Thoracic aorta (tissue), 2 donors: ENCODE measurements at regions not wholly inside any gene's neighbourhood (a gene's known extent, or its start where the extent isn't known, plus 50 kb on each side); places are given as distances from the start of the nearest gene placed in this dataset.

ENCODE experiments used
- ATAC-seq: fragments of 150-250 bp; one replicate; pipeline ENCODE4 v1.8.0; 2017; ENCODE audit warnings: low read depth; ENCODE audit not compliant: insufficient number of reproducible peaks, low FRiP score
- DNase-seq: peaks from one replicate; pipeline ENCODE4 v3.0.0-alpha.2; 2020; ENCODE audit warnings: low spot score
- H3K27ac ChIP-seq, 2 donors: fragments of 200-600 bp; sonication (generic); 1 replicate in 1 of 2; 2 replicates in 1 of 2; pipeline ENCODE4 v1.5.1; 2016; ENCODE audit warnings: mild to moderate bottlenecking in 2 of 2, moderate library complexity in 2 of 2
- H3K27me3 ChIP-seq: fragments of 200-600 bp; sonication (generic); replicated peaks from 2 replicates; pipeline ENCODE4 v1.6.0; 2016; ENCODE audit warnings: mild to moderate bottlenecking; ENCODE audit not compliant: insufficient read depth
- H3K36me3 ChIP-seq: fragments of 200-600 bp; sonication (generic); one replicate; pipeline ENCODE4 v1.5.1; 2016
- H3K4me1 ChIP-seq, 2 donors: fragments of 200-600 bp; sonication (generic); 1 replicate in 1 of 2; 2 replicates in 1 of 2; pipeline versions ENCODE4 v1.5.1 to v1.6.0; 2016; ENCODE audit warnings: low read depth in 2 of 2, mild to moderate bottlenecking in 1 of 2; ENCODE audit not compliant: control insufficient read depth in 1 of 2
- H3K4me3 ChIP-seq: fragments of 200-600 bp; sonication (generic); 2 replicates; pipeline ENCODE4 v1.5.1; 2016; ENCODE audit warnings: mild to moderate bottlenecking
- H3K9me3 ChIP-seq: fragments of 200-600 bp; sonication (generic); 2 replicates; pipeline ENCODE4 v1.5.1; 2016
- TF ChIP-seq, protein P1 (sequence below): fragments of 200-600 bp; sonication (generic); IDR thresholded peaks from one replicate; pipeline ENCODE4 v1.5.1; 2019; ENCODE audit warnings: antibody characterized with exemption

DNA sequence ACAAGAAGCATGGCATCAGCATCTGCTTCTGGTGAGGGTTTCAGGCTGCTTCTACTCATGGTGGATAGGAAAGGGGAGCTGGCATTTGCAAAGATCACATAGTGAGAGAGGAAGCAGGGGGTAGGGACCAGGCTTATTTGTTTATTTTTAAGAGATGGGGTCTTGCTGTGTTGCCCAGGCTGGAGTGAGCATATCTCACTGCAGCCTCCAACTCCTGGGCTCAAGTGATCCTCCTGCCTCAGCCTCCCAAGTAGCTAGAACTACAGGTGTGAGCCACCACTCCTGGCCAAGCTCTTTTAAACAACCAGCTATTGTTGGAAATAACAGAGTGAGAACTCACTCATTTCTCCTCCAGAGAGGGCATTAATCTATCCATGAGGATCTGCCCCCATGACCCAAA is 138.8 kb upstream of the FOXN2 start:
- TF ChIP-seq, protein P1, sequence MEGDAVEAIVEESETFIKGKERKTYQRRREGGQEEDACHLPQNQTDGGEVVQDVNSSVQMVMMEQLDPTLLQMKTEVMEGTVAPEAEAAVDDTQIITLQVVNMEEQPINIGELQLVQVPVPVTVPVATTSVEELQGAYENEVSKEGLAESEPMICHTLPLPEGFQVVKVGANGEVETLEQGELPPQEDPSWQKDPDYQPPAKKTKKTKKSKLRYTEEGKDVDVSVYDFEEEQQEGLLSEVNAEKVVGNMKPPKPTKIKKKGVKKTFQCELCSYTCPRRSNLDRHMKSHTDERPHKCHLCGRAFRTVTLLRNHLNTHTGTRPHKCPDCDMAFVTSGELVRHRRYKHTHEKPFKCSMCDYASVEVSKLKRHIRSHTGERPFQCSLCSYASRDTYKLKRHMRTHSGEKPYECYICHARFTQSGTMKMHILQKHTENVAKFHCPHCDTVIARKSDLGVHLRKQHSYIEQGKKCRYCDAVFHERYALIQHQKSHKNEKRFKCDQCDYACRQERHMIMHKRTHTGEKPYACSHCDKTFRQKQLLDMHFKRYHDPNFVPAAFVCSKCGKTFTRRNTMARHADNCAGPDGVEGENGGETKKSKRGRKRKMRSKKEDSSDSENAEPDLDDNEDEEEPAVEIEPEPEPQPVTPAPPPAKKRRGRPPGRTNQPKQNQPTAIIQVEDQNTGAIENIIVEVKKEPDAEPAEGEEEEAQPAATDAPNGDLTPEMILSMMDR: no peak
- H3K9me3 ChIP-seq: no peaks in the 10 kb centered on the region
- H3K27me3 ChIP-seq: no peaks in the 10 kb centered on the region
- no peak overlapping the region for H3K27ac ChIP-seq
- no peaks in the 10 kb centered on the region for H3K4me1 ChIP-seq
- ATAC-seq (no peak), DNase-seq (no peak)
- H3K36me3 ChIP-seq: no peaks in the 10 kb centered on the region
- H3K4me3 ChIP-seq: no peak overlapping the region

DNA sequence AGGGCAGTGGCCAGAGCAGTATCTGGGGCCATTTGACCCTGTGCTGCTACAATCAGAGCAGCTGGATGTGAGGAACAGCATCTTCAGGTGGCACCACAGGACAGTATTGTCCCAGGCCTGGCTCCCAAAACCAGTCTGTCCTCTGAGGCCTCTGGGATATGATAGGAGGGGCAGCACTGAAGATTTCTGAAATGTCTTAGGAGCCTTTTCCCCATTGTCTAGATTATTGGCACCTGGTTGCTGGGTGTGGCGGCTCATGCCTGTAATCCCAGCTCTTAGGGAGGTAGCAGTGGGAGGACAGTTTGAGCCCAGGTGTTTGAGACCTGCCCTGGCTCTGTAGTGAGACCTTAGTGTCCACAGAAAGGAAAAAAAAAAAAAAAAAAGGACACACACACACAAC is 137.6 kb upstream of the FOXN2 start:
- no peak overlapping the region for H3K27ac ChIP-seq

DNA sequence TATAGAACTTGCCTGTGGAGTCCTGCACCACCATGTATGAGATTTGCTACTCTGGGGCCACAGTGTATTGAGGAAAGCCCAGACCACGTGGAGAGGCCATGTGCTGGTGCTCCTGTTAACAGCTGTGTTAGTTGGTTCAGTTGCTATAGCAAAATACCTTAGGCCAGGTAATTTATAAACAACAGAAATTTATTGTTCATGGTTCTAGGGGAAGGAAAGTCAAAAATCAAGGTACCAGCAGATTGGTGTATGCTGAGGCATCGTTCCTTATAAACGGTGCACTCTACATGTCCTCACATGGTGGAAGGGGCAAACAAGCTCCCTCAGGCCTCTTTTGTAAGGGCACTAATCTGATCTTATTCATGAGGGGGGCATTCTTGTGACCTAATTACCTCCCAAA is 135.9 kb upstream of the FOXN2 start:
- TF ChIP-seq, protein P1: no peak
- no peak overlapping the region for H3K4me3 ChIP-seq
- no peaks in the 10 kb centered on the region for H3K36me3 ChIP-seq
- no peak overlapping the region for H3K27ac ChIP-seq
- H3K9me3 ChIP-seq: no peaks in the 10 kb centered on the region
- no peaks in the 10 kb centered on the region for H3K27me3 ChIP-seq
- DNase-seq (no peak), ATAC-seq (no peak)
- H3K4me1 ChIP-seq: no peaks in the 10 kb centered on the region

More for the DNA sequence above, 137.6 kb upstream of the FOXN2 start:
- Histone ChIP-seq H3K4me3 (no peak overlapping the region), H3K27me3 (no peaks in the 10 kb centered on the region), H3K4me1 (no peaks in the 10 kb centered on the region), H3K36me3 (no peaks in the 10 kb centered on the region), H3K9me3 (no peaks in the 10 kb centered on the region)
- TF ChIP-seq, protein P1: no peak
- ATAC-seq: no peak
- no peak for DNase-seq

DNA sequence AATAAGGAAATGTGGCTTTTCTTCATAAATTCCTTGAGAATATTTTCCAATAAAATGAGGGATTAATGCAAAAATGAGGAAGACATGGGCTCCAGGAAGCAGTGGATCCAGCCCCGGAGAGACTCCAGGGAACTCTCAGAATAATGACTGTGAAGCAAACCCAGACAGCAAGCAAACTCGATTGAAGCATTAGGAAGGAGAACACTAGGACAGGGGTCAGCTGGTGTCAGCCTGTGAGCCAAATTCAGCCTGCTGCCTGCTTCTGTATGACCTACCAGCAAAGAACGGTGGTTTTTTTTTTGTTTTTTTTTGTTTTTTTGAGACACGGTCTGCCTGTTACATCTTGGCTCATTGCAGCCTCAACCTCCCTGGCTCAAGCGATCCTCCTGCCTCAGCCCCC is 133.9 kb upstream of the FOXN2 start:
- Histone ChIP-seq H3K27ac (no peak overlapping the region), H3K4me1 (no peaks in the 10 kb centered on the region), H3K4me3 (no peak overlapping the region), H3K9me3 (no peaks in the 10 kb centered on the region), H3K36me3 (no peaks in the 10 kb centered on the region), H3K27me3 (no peaks in the 10 kb centered on the region)
- no peak for DNase-seq
- ATAC-seq: no peak
- TF ChIP-seq, protein P1: no peak

DNA sequence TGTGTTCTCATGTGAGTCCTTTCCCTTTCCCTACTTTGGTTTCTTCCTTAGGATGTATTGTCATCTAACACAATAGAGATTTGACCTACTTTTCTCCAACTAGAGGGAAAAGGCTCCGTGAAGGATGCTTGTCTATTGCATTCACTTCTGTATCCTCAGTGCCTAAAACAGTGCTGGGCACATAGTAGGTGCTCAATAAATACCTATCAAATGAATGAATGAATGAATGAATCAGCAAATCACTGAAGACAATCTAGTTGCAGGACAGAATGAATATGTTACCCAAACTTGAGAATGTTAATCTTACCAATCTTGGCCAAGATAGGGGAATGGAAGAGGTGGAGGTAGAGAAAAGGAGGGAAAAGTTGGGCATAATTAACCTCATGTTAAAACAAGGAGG is 131.2 kb upstream of the FOXN2 start:
- TF ChIP-seq, protein P1: no peak
- Histone ChIP-seq H3K4me1 (no peaks in the 10 kb centered on the region), H3K36me3 (no peaks in the 10 kb centered on the region), H3K4me3 (no peak overlapping the region), H3K9me3 (no peaks in the 10 kb centered on the region), H3K27me3 (no peaks in the 10 kb centered on the region), H3K27ac (no peak overlapping the region)
- ATAC-seq (no peak), DNase-seq (no peak)
